ENCODE measurements at regions not wholly inside any gene's neighbourhood (a gene's known extent, or its start where the extent isn't known, plus 50 kb on each side); places are given as distances from the start of the nearest gene placed in this dataset.

GRCh38 chr16:5461574-5461973 is 364.0 kb upstream of the EEF2KMT start:
- TF ChIP-seq CTCF (IDR thresholded peaks at IDR 0.05) = no peak
- no peak for TF ChIP-seq POLR2A (IDR thresholded peaks at IDR 0.05)
